ENCODE measurements at regions not wholly inside any gene's neighbourhood (a gene's known extent, or its start where the extent isn't known, plus 50 kb on each side); places are given as distances from the start of the nearest gene placed in this dataset.
A peak's percentile ranks its signal among the peaks of the same experiment; 100 is the strongest.

- no peak overlapping the region for H3K4me2 ChIP-seq (ENCODE audit: low read depth, low read length)
- H3K9ac ChIP-seq (ENCODE audit: insufficient read depth, low read depth, low read length): no peak overlapping the region
- no peak overlapping the region for H3K27ac ChIP-seq (ENCODE audit: extremely low read length, insufficient read depth, low read length)
- H3K79me2 ChIP-seq (ENCODE audit: insufficient read depth, low read length): no peaks in the 10 kb centered on the region
- TF ChIP-seq, protein P1, sequence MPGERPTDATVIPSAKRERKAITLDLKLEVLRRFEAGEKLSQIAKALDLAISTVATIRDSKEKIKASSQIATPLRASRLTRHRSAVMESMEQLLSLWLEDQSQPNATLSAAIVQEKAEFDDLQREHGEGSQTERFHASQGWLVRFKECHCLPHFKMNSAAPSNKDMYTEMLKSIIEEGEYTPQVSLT (CRISPR knock-in tag; IDR thresholded peaks at IDR 0.05; ENCODE audit: borderline replicate concordance, low read depth): no peak
- TF ChIP-seq ZFX (CRISPR knock-in tag; IDR thresholded peaks at IDR 0.05; ENCODE audit: low read depth) (no peak), HNF4G (IDR thresholded peaks at IDR 0.05; ENCODE audit: borderline replicate concordance, low read depth, low read length) (no peak), HNF4G (CRISPR knock-in tag; IDR thresholded peaks at IDR 0.05; ENCODE audit: borderline replicate concordance, low read depth) (no peak), ARNTL (CRISPR knock-in tag; IDR thresholded peaks at IDR 0.05) (no peak)
- ChIA-PET CTCF (ENCODE audit: low intra/inter-chr PET ratio, low total read pairs) (no interaction called here), POLR2A (no interaction called here)
- DNase-seq (ENCODE audit: low spot score) (no peak), FAIRE-seq (no peak), ATAC-seq (no peak)
- no peak overlapping the region for H3K4me3 ChIP-seq (replicated peaks in 1 of 3; ENCODE audit: insufficient read depth in 1 of 3, low read depth in 2 of 3, low read length in 3 of 3)
- intact Hi-C loops (cut with micrococcal nuclease; ENCODE audit: unreplicated experiment) (no loop called here), in situ Hi-C loops (cut with HindIII; ENCODE audit: extremely low pct_ligation_motif_present, low pct_unique_long_range_greater_than_20kb) (no loop called here)
- no peaks in the 10 kb centered on the region for H3K9me3 ChIP-seq (ENCODE audit: low read length)
- BruUV-seq (replicated peaks): no TSS peak
- H2AFZ ChIP-seq (ENCODE audit: low read length): no peak overlapping the region
- H4K20me1 ChIP-seq (ENCODE audit: insufficient read depth, low read length): no peaks in the 10 kb centered on the region
- H3K4me1 ChIP-seq (ENCODE audit: insufficient read depth, low read length): no peaks in the 10 kb centered on the region
- H3K36me3 ChIP-seq (replicated peaks in 1 of 2; ENCODE audit: control insufficient read depth in 1 of 2, insufficient read depth in 2 of 2, low read length in 2 of 2): no peaks in the 10 kb centered on the region
- H3K27me3 ChIP-seq (ENCODE audit: control insufficient read depth in 1 of 2, insufficient read depth in 2 of 2, low read length in 2 of 2): no peaks in the 10 kb centered on the region; a peak in 1 of 5 replicates
- 0% methylated on average over 2 of the region's 5 CpGs for WGBS (ENCODE audit: low lambda C conversion rate)
Observed at GRCh38 chrX:17984415-17984814, 123.3 kb upstream of the RAI2 start.

DNA sequence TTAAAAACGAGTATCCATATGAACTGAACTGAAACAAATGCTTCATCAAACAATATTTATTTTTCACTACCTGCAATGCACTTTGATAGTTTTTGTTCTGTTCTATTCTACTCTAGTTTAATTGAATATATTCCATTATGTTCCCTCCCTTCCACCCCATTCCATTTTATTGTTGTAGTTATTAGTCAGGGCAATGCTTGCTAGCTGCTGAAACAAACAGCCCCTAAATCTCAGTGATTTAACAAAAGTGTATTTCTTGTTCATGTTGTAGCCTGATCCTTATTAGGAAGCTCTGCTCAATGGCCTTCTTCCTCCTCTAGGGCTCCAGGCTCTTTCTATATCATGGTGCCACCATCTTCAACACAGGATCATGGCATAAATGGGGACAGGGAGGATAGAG, 122.3 kb upstream of the RAI2 start:
- DNase-seq (ENCODE audit: low spot score) (no peak), FAIRE-seq (no peak), ATAC-seq (no peak)
- Histone ChIP-seq H2AFZ (ENCODE audit: low read length) (no peak overlapping the region), H3K4me3 (replicated peaks in 1 of 3; ENCODE audit: insufficient read depth in 1 of 3, low read depth in 2 of 3, low read length in 3 of 3) (no peak overlapping the region), H3K27me3 (ENCODE audit: control insufficient read depth in 1 of 2, insufficient read depth in 2 of 2, low read length in 2 of 2) (no peaks in the 10 kb centered on the region; a peak in 1 of 5 replicates), H3K4me1 (ENCODE audit: insufficient read depth, low read length) (no peaks in the 10 kb centered on the region), H4K20me1 (ENCODE audit: insufficient read depth, low read length) (no peaks in the 10 kb centered on the region), H3K27ac (ENCODE audit: extremely low read length, insufficient read depth, low read length) (no peak overlapping the region), H3K9ac (ENCODE audit: insufficient read depth, low read depth, low read length) (no peak overlapping the region), H3K4me2 (ENCODE audit: low read depth, low read length) (no peak overlapping the region), H3K36me3 (replicated peaks in 1 of 2; ENCODE audit: control insufficient read depth in 1 of 2, insufficient read depth in 2 of 2, low read length in 2 of 2) (no peaks in the 10 kb centered on the region), H3K79me2 (ENCODE audit: insufficient read depth, low read length) (no peaks in the 10 kb centered on the region), H3K9me3 (ENCODE audit: low read length) (no peaks in the 10 kb centered on the region)
- intact Hi-C loops (cut with micrococcal nuclease; ENCODE audit: unreplicated experiment): no loop called here
- BruUV-seq (replicated peaks): no TSS peak
- ChIA-PET CTCF (ENCODE audit: low intra/inter-chr PET ratio, low total read pairs) (no interaction called here), POLR2A (no interaction called here)
- 0% methylated on average over 1 of the region's 1 CpG for WGBS (ENCODE audit: low lambda C conversion rate)
- TF ChIP-seq ZFYVE20 (CRISPR knock-in tag; IDR thresholded peaks at IDR 0.05; ENCODE audit: borderline replicate concordance, low read depth) (no peak), PRPF4 (IDR thresholded peaks at IDR 0.05; ENCODE audit: low read depth, low read length, poor library complexity, severe bottlenecking) (no peak), TRAFD1 (CRISPR knock-in tag; IDR thresholded peaks at IDR 0.05; ENCODE audit: borderline replicate concordance) (no peak), ZNF12 (CRISPR knock-in tag; IDR thresholded peaks at IDR 0.05) (peak; percentile 72; the same call in 1 of the 2 replicates), LCORL (IDR thresholded peaks at IDR 0.05) (no peak), LCORL (CRISPR knock-in tag; IDR thresholded peaks at IDR 0.05) (no peak)
- TF ChIP-seq, protein P2, sequence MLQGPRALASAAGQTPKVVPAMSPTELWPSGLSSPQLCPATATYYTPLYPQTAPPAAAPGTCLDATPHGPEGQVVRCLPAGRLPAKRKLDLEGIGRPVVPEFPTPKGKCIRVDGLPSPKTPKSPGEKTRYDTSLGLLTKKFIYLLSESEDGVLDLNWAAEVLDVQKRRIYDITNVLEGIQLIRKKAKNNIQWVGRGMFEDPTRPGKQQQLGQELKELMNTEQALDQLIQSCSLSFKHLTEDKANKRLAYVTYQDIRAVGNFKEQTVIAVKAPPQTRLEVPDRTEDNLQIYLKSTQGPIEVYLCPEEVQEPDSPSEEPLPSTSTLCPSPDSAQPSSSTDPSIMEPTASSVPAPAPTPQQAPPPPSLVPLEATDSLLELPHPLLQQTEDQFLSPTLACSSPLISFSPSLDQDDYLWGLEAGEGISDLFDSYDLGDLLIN (CRISPR knock-in tag; IDR thresholded peaks at IDR 0.05; ENCODE audit: borderline replicate concordance): no peak
- in situ Hi-C loops (cut with HindIII; ENCODE audit: extremely low pct_ligation_motif_present, low pct_unique_long_range_greater_than_20kb): no loop called here
